HUES64 (cell line): ENCODE measurements at regions not wholly inside any gene's neighbourhood (a gene's known extent, or its start where the extent isn't known, plus 50 kb on each side); places are given as distances from the start of the nearest gene placed in this dataset.

ENCODE experiments used
- H3K27ac ChIP-seq: 2 replicates; pipeline ENCODE4 v1.7.0; 2013; ENCODE audit warnings: low read depth, low read length, inconsistent platforms
- H3K27me3 ChIP-seq: 2 replicates; pipeline ENCODE4 v1.6.1; 2013; ENCODE audit warnings: mild to moderate bottlenecking, low read length; ENCODE audit not compliant: insufficient read depth
- H3K36me3 ChIP-seq: 2 replicates; pipeline ENCODE4 v1.6.1; 2013; ENCODE audit warnings: mild to moderate bottlenecking, low read length; ENCODE audit not compliant: insufficient read depth
- H3K4me1 ChIP-seq: 2 replicates; pipeline ENCODE4 v1.6.1; 2013; ENCODE audit warnings: mild to moderate bottlenecking, low read length, moderate library complexity; ENCODE audit not compliant: insufficient read depth
- H3K4me3 ChIP-seq: 2 replicates; pipeline ENCODE4 v1.5.1; 2013; ENCODE audit warnings: mild to moderate bottlenecking, low read length, moderate library complexity
- H3K9ac ChIP-seq: 2 replicates; pipeline ENCODE4 v1.6.1; 2013; ENCODE audit warnings: mild to moderate bottlenecking, low read depth, low read length
- H3K9me3 ChIP-seq: 2 replicates; pipeline ENCODE4 v1.6.1; 2013; ENCODE audit warnings: low read depth, low read length; ENCODE audit not compliant: insufficient read depth
- WGBS: fragments of 150-250, 120-280 bp; methylation state at CpG from one replicate; pipeline ENCODE4 v1.1.7; 2013; ENCODE audit warnings: missing lambda C conversion rate; 5-methylcytosine and 5-hydroxymethylcytosine counted together

DNA sequence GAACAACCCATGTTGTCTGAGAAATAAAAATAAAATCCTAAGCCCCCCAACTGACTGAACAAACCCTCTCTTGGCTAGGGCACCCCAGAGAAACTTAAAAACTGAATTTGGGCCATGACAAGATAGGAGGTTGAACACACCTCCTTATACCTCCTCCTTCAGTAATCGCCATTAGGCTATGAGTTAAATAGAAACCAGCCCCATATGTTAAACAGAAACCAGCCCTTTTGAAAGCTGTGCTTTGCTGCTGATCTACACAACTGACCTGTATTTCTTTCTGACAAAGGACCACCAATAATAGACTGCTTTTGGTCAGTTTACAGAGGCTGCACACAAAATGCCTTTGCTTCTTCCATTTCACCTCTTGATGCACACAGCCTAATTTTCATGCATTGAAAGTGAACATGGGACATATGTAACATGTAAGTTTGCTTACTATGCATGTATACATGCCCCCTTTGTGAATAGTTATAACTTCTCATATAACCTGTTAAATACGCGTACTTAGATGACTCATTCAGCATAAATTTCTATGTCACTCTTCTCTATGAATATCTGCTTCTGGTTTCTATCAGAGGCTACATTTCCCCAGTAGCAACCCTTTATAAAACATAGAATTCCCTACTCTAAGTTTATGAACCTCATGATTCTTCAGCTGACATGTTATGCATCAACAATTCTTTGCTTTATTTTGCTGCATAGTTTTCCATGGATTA, 462.9 kb downstream of the COL12A1 start:
- H3K4me1 ChIP-seq, result no peaks in the 10 kb centered on the region
- H3K36me3 ChIP-seq, result no peaks in the 10 kb centered on the region
- no peak overlapping the region for H3K9ac ChIP-seq
- H3K27ac ChIP-seq, result no peak overlapping the region
- H3K27me3 ChIP-seq, result no peaks in the 10 kb centered on the region
- no peaks in the 10 kb centered on the region for H3K9me3 ChIP-seq
- H3K4me3 ChIP-seq, result no peak overlapping the region
- WGBS, result 91% methylated on average over 3 of the region's 3 CpGs

GRCh38 chr6:74741646-74742045, 464.2 kb downstream of the COL12A1 start:
- no peak overlapping the region for H3K4me3 ChIP-seq
- H3K27me3 ChIP-seq, result no peaks in the 10 kb centered on the region
- no peaks in the 10 kb centered on the region for H3K4me1 ChIP-seq
- no peak overlapping the region for H3K27ac ChIP-seq
- H3K9ac ChIP-seq, result no peak overlapping the region
- H3K9me3 ChIP-seq, result no peaks in the 10 kb centered on the region
- no peaks in the 10 kb centered on the region for H3K36me3 ChIP-seq
- 64% methylated on average over 1 of the region's 1 CpG for WGBS

GRCh38 chr6:74735304-74735703, 470.5 kb downstream of the COL12A1 start:
- no peaks in the 10 kb centered on the region for H3K36me3 ChIP-seq
- no peak overlapping the region for H3K4me3 ChIP-seq
- no peaks in the 10 kb centered on the region for H3K9me3 ChIP-seq
- 91% methylated on average over 2 of the region's 2 CpGs for WGBS
- H3K27me3 ChIP-seq, result no peaks in the 10 kb centered on the region
- no peak overlapping the region for H3K9ac ChIP-seq
- no peak overlapping the region for H3K27ac ChIP-seq
- no peaks in the 10 kb centered on the region for H3K4me1 ChIP-seq

- H3K4me1 ChIP-seq, result no peaks in the 10 kb centered on the region
- WGBS, result 98% methylated on average over 3 of the region's 3 CpGs
- no peak overlapping the region for H3K9ac ChIP-seq
- no peak overlapping the region for H3K4me3 ChIP-seq
- H3K27ac ChIP-seq, result no peak overlapping the region
- H3K9me3 ChIP-seq, result no peaks in the 10 kb centered on the region
- H3K27me3 ChIP-seq, result no peaks in the 10 kb centered on the region
- H3K36me3 ChIP-seq, result no peaks in the 10 kb centered on the region
These were observed 471.0 kb downstream of the COL12A1 start for GRCh38 chr6:74734901-74735300.

DNA sequence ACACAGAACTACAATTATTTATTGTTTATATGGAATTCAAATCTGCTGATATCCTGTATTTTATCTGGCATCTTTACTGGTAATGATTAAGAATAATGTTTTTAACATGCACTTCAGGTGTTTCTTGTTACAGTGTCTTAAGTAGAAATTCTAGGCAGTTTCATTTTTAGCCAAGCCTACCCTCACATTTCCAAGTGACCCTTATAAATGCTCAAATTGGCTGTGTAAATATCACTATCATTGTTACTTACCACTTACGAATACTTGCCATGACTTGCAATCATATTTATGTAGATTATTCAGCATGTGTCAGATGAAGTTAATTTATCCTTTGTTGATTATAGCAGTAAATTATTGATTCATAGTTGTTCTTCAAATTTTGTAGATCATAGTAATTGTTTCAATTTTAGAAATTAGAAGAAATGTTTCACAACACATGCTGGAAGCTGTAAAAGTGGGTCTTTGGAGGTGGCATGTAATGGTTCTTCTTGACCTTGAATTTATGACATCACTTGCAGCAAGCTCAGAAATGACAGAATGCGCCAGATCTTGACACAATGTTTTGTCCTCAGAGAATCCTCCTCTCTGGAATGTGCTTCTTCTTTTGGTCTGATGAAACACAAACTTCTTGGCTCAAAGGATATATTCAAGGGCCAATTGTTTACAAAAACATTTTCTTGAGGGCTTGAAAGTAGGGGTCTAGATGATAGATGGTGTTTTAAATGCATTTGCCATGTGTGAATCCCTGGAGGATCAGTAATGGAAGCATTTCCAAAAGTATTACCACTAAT, 471.8 kb downstream of the COL12A1 start:
- Histone ChIP-seq H3K4me1 (no peaks in the 10 kb centered on the region), H3K36me3 (no peaks in the 10 kb centered on the region), H3K9me3 (no peaks in the 10 kb centered on the region), H3K27me3 (no peaks in the 10 kb centered on the region), H3K9ac (no peak overlapping the region), H3K27ac (no peak overlapping the region), H3K4me3 (no peak overlapping the region)
- 0% methylated on average over 1 of the region's 2 CpGs for WGBS

- Histone ChIP-seq H3K27ac (no peak overlapping the region), H3K9me3 (no peaks in the 10 kb centered on the region), H3K4me3 (no peak overlapping the region), H3K27me3 (no peaks in the 10 kb centered on the region), H3K36me3 (no peaks in the 10 kb centered on the region), H3K4me1 (peaks cover 5% of the 10 kb centered on the region; the same call in 1 of the 2 replicates), H3K9ac (no peak overlapping the region)
- 66% methylated on average over 4 of the region's 4 CpGs for WGBS
These were observed 473.9 kb downstream of the COL12A1 start for GRCh38 chr6:74731931-74732330.

GRCh38 chr6:74731204-74731603, 474.6 kb downstream of the COL12A1 start:
- Histone ChIP-seq H3K9ac (no peak overlapping the region), H3K4me3 (no peak overlapping the region), H3K4me1 (peaks cover 5% of the 10 kb centered on the region; the same call in 1 of the 2 replicates), H3K9me3 (no peaks in the 10 kb centered on the region), H3K36me3 (no peaks in the 10 kb centered on the region), H3K27me3 (no peaks in the 10 kb centered on the region), H3K27ac (no peak overlapping the region)
- 93% methylated on average over 2 of the region's 2 CpGs for WGBS

GRCh38 chr6:74720923-74721322, 484.9 kb downstream of the COL12A1 start:
- no peak overlapping the region for H3K27ac ChIP-seq
- no peaks in the 10 kb centered on the region for H3K9me3 ChIP-seq
- H3K9ac ChIP-seq, result no peak overlapping the region
- no peaks in the 10 kb centered on the region for H3K36me3 ChIP-seq
- no peak overlapping the region for H3K4me3 ChIP-seq
- H3K4me1 ChIP-seq, result no peaks in the 10 kb centered on the region
- no peaks in the 10 kb centered on the region for H3K27me3 ChIP-seq
- no CpG with 5 or more reads among the region's 1 CpG for WGBS

- H3K4me3 ChIP-seq, result no peak overlapping the region
- H3K27ac ChIP-seq, result no peak overlapping the region
- H3K36me3 ChIP-seq, result no peaks in the 10 kb centered on the region
- H3K4me1 ChIP-seq, result no peaks in the 10 kb centered on the region
- H3K27me3 ChIP-seq, result no peaks in the 10 kb centered on the region
- H3K9ac ChIP-seq, result no peak overlapping the region
- H3K9me3 ChIP-seq, result no peaks in the 10 kb centered on the region
These were observed 488.3 kb downstream of the COL12A1 start for GRCh38 chr6:74717591-74717990.

DNA sequence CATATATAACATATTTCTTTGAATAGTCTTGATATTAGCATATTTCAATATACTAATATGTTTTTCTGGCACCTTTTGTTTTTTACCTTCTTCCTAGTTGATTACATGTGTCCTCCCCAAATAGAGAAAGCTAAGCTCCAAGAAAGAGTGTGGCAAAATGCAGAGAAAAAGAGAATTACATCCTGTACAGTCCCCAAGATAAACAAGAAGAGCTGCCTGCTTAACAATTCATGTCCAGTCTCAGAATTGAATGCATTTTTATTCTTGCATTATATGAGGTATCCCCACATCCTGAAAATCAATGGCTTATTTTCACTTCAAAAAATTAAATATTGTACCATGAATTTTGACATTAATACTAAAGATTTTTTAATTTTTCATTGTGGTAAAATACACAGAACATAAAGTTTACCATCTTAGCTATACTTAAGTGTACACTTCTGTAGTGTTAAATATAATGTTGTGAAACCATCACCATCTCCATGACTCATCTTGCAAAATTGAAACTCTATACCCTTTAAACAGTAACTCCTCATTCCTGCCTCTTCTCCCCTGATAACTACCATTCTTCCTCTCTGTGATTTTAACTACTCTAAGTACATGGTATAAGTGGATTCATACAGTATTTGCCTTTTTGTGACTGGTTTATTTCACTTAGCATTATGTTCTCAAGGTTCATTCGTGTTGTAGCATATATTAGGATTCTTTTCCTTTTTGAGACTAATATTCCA, 490.3 kb downstream of the COL12A1 start:
- no peaks in the 10 kb centered on the region for H3K36me3 ChIP-seq
- no peak overlapping the region for H3K27ac ChIP-seq
- H3K9ac ChIP-seq, result no peak overlapping the region
- H3K4me1 ChIP-seq, result no peaks in the 10 kb centered on the region
- no peak overlapping the region for H3K4me3 ChIP-seq
- no peaks in the 10 kb centered on the region for H3K9me3 ChIP-seq
- no peaks in the 10 kb centered on the region for H3K27me3 ChIP-seq
- no CpG with 5 or more reads among the region's 1 CpG for WGBS

GRCh38 chr6:74713941-74714340, 491.9 kb downstream of the COL12A1 start:
- no peaks in the 10 kb centered on the region for H3K9me3 ChIP-seq
- no peaks in the 10 kb centered on the region for H3K27me3 ChIP-seq
- H3K4me3 ChIP-seq, result no peak overlapping the region
- no peak overlapping the region for H3K9ac ChIP-seq
- no peaks in the 10 kb centered on the region for H3K4me1 ChIP-seq
- no peak overlapping the region for H3K27ac ChIP-seq
- no peaks in the 10 kb centered on the region for H3K36me3 ChIP-seq
